ENCODE measurements at regions not wholly inside any gene's neighbourhood (a gene's known extent, or its start where the extent isn't known, plus 50 kb on each side); places are given as distances from the start of the nearest gene placed in this dataset.

- TF ChIP-seq, protein P1, sequence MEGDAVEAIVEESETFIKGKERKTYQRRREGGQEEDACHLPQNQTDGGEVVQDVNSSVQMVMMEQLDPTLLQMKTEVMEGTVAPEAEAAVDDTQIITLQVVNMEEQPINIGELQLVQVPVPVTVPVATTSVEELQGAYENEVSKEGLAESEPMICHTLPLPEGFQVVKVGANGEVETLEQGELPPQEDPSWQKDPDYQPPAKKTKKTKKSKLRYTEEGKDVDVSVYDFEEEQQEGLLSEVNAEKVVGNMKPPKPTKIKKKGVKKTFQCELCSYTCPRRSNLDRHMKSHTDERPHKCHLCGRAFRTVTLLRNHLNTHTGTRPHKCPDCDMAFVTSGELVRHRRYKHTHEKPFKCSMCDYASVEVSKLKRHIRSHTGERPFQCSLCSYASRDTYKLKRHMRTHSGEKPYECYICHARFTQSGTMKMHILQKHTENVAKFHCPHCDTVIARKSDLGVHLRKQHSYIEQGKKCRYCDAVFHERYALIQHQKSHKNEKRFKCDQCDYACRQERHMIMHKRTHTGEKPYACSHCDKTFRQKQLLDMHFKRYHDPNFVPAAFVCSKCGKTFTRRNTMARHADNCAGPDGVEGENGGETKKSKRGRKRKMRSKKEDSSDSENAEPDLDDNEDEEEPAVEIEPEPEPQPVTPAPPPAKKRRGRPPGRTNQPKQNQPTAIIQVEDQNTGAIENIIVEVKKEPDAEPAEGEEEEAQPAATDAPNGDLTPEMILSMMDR (IDR thresholded peaks at IDR 0.05; ENCODE audit: poor library complexity), result no peak
- no peak for TF ChIP-seq EZH2 (IDR thresholded peaks at IDR 0.05; ENCODE audit: borderline replicate concordance)
- TF ChIP-seq EZH2phosphoT487 (IDR thresholded peaks at IDR 0.05; ENCODE audit: low read depth, severe bottlenecking, unreplicated experiment), result no peak
Measured at GRCh38 chr16:60274431-60275019, 1540.4 kb upstream of the GOT2 start.

Data from hepatocyte (in vitro differentiated cells).